Liver (tissue), 3 donors: ENCODE measurements at regions not wholly inside any gene's neighbourhood (a gene's known extent, or its start where the extent isn't known, plus 50 kb on each side); places are given as distances from the start of the nearest gene placed in this dataset.

Experiments used
- ATF3 ChIP-seq: IDR thresholded peaks from 2 replicates; pipeline ENCODE4 v1.6.1; 2016; ENCODE audit warnings: antibody characterized with exemption
- CTCF ChIP-seq: fragments of 150-350 bp; IDR thresholded peaks from 2 replicates; pipeline ENCODE4 v1.5.1; 2017; ENCODE audit warnings: improper control_type of control experiment, low read depth, low read length; ENCODE audit not compliant: missing input control
- EGR1 ChIP-seq, 2 donors: IDR thresholded peaks; 2 replicates each; pipeline ENCODE4 v1.6.1; 2016 to 2018; ENCODE audit warnings: antibody characterized with exemption in 2 of 2, low read depth in 2 of 2
- FOXA1 ChIP-seq: IDR thresholded peaks from 2 replicates; pipeline ENCODE4 v1.6.1; 2016; ENCODE audit warnings: antibody characterized with exemption
- GABPA ChIP-seq, 2 donors: IDR thresholded peaks in 1 of 2; conservative IDR thresholded peaks in 1 of 2; 2 replicates each; pipeline ENCODE4 v1.6.1; 2016; ENCODE audit warnings: antibody characterized with exemption in 2 of 2, mild to moderate bottlenecking in 1 of 2, moderate library complexity in 1 of 2
- JUND ChIP-seq, 2 donors: IDR thresholded peaks; 2 replicates each; pipeline ENCODE4 v1.6.1; 2016; ENCODE audit warnings: antibody characterized with exemption in 2 of 2
- RAD21 ChIP-seq, 2 donors: IDR thresholded peaks; 2 replicates each; pipeline ENCODE4 v1.6.1; 2016; ENCODE audit warnings: antibody characterized with exemption in 2 of 2, mild to moderate bottlenecking in 2 of 2
- REST ChIP-seq: IDR thresholded peaks from 2 replicates; pipeline ENCODE4 v1.6.1; 2016; ENCODE audit warnings: antibody characterized with exemption, mild to moderate bottlenecking
- SP1 ChIP-seq: IDR thresholded peaks from 2 replicates; pipeline ENCODE4 v1.6.1; 2018; ENCODE audit warnings: antibody characterized with exemption, mild to moderate bottlenecking
- TAF1 ChIP-seq: conservative IDR thresholded peaks from 2 replicates; pipeline ENCODE4 v1.6.1; 2016; ENCODE audit warnings: antibody characterized with exemption, mild to moderate bottlenecking
- YY1 ChIP-seq: IDR thresholded peaks from 2 replicates; pipeline ENCODE4 v1.6.1; 2016; ENCODE audit warnings: antibody characterized with exemption, mild to moderate bottlenecking
- TF ChIP-seq, protein P1 (sequence below): IDR thresholded peaks from 2 replicates; pipeline ENCODE4 v1.6.1; 2016; ENCODE audit warnings: antibody characterized with exemption
- donor health status: healthy.
- donor health status: healthy.

GRCh38 chr2:17336458-17336857 lies 181.8 kb downstream of the RAD51AP2 start:
- TF ChIP-seq JUND (IDR thresholded peaks at IDR 0.05) (no peak), REST (no peak), CTCF (no peak), ATF3 (no peak), RAD21 (IDR thresholded peaks at IDR 0.05) (no peak), TAF1 (no peak), FOXA1 (no peak), YY1 (no peak), SP1 (no peak), EGR1 (IDR thresholded peaks at IDR 0.05; ENCODE audit: low read depth in 2 of 2) (no peak), GABPA (IDR thresholded peaks at IDR 0.05 in 1 of 2, conservative IDR thresholded peaks at IDR 0.05 in 1 of 2) (no peak)
- TF ChIP-seq, protein P1, sequence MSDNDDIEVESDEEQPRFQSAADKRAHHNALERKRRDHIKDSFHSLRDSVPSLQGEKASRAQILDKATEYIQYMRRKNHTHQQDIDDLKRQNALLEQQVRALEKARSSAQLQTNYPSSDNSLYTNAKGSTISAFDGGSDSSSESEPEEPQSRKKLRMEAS, result no peak
